ENCODE measurements at regions not wholly inside any gene's neighbourhood (a gene's known extent, or its start where the extent isn't known, plus 50 kb on each side); places are given as distances from the start of the nearest gene placed in this dataset.

DNA sequence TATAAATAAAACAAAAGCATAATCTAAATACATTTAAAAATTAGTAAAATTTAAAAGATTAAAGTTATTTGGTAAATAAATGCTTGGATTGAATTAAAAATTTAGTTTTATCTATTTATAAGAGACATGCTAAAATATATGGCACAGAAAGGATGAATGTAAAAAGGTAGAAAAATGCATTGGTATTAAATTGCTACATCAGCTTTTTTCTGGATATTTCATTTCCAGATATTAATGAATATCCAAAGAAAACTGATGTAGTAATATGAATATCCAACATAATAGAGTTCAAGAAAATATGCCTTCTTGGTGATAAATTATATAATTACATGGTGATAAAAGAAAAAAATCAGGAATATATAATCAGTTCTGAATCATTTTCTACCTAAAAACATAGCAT, 1743.9 kb downstream of the RPA4 start:
- Histone ChIP-seq H3K27ac (ENCODE audit: low read length) (no peak overlapping the region), H3K27me3 (ENCODE audit: control insufficient read depth, insufficient read depth, low read length) (no peaks in the 10 kb centered on the region), H3K36me3 (ENCODE audit: control insufficient read depth, insufficient read depth, low read length) (no peaks in the 10 kb centered on the region), H3K4me3 (ENCODE audit: low read depth in 2 of 2, low read length in 2 of 2) (no peak overlapping the region), H3K4me1 (ENCODE audit: control insufficient read depth, insufficient read depth, low read length) (no peaks in the 10 kb centered on the region), H3K9me3 (ENCODE audit: control insufficient read depth, insufficient read depth, low read depth, low read length) (no peaks in the 10 kb centered on the region)
- in situ Hi-C loops (cut with HindIII; ENCODE audit: low pct_unique_long_range_greater_than_20kb, low sequenced_read_pairs) (no loop called here), intact Hi-C loops (cut with micrococcal nuclease; ENCODE audit: unreplicated experiment) (no loop called here)
- DNase-seq (ENCODE audit: low read depth, low spot score) (no peak), ATAC-seq (no peak)
- CTCF ChIA-PET: no interaction called here
- POLR2A ChIA-PET: no interaction called here
- TF ChIP-seq TCF7L2 (IDR thresholded peaks at IDR 0.05; ENCODE audit: low read depth, low read length) (no peak), CTCF (IDR thresholded peaks at IDR 0.05) (no peak), SIN3A (IDR thresholded peaks at IDR 0.05; ENCODE audit: borderline replicate concordance, insufficient read depth, low read depth, low read length) (no peak), POLR2AphosphoS5 (IDR thresholded peaks at IDR 0.05; ENCODE audit: low read depth, low read length) (no peak)
- TF ChIP-seq, protein P1, sequence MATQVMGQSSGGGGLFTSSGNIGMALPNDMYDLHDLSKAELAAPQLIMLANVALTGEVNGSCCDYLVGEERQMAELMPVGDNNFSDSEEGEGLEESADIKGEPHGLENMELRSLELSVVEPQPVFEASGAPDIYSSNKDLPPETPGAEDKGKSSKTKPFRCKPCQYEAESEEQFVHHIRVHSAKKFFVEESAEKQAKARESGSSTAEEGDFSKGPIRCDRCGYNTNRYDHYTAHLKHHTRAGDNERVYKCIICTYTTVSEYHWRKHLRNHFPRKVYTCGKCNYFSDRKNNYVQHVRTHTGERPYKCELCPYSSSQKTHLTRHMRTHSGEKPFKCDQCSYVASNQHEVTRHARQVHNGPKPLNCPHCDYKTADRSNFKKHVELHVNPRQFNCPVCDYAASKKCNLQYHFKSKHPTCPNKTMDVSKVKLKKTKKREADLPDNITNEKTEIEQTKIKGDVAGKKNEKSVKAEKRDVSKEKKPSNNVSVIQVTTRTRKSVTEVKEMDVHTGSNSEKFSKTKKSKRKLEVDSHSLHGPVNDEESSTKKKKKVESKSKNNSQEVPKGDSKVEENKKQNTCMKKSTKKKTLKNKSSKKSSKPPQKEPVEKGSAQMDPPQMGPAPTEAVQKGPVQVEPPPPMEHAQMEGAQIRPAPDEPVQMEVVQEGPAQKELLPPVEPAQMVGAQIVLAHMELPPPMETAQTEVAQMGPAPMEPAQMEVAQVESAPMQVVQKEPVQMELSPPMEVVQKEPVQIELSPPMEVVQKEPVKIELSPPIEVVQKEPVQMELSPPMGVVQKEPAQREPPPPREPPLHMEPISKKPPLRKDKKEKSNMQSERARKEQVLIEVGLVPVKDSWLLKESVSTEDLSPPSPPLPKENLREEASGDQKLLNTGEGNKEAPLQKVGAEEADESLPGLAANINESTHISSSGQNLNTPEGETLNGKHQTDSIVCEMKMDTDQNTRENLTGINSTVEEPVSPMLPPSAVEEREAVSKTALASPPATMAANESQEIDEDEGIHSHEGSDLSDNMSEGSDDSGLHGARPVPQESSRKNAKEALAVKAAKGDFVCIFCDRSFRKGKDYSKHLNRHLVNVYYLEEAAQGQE (IDR thresholded peaks at IDR 0.05; ENCODE audit: insufficient read depth in 1 of 2, low read depth in 2 of 2, low read length in 1 of 2): no peak
- BruUV-seq (replicated peaks): no TSS peak

GRCh38 chrX:98637451-98637850, 1753.7 kb downstream of the RPA4 start:
- CTCF ChIA-PET: no interaction called here
- no TSS peak for BruUV-seq (replicated peaks)
- H3K36me3 ChIP-seq (ENCODE audit: control insufficient read depth, insufficient read depth, low read length): no peaks in the 10 kb centered on the region
- in situ Hi-C loops (cut with HindIII; ENCODE audit: low pct_unique_long_range_greater_than_20kb, low sequenced_read_pairs) (no loop called here), intact Hi-C loops (cut with micrococcal nuclease; ENCODE audit: unreplicated experiment) (no loop called here)
- no peaks in the 10 kb centered on the region for H3K4me1 ChIP-seq (ENCODE audit: control insufficient read depth, insufficient read depth, low read length)
- DNase-seq (ENCODE audit: low read depth, low spot score): no peak
- POLR2A ChIA-PET: no interaction called here
- ATAC-seq: no peak
- no peak overlapping the region for H3K4me3 ChIP-seq (ENCODE audit: low read depth in 2 of 2, low read length in 2 of 2)
- H3K27ac ChIP-seq (ENCODE audit: low read length): no peak overlapping the region
- no peaks in the 10 kb centered on the region for H3K9me3 ChIP-seq (ENCODE audit: control insufficient read depth, insufficient read depth, low read depth, low read length)
- TF ChIP-seq, protein P1 (IDR thresholded peaks at IDR 0.05; ENCODE audit: insufficient read depth in 1 of 2, low read depth in 2 of 2, low read length in 1 of 2): no peak
- TF ChIP-seq CTCF (IDR thresholded peaks at IDR 0.05) (no peak), SIN3A (IDR thresholded peaks at IDR 0.05; ENCODE audit: borderline replicate concordance, insufficient read depth, low read depth, low read length) (no peak), TCF7L2 (IDR thresholded peaks at IDR 0.05; ENCODE audit: low read depth, low read length) (no peak), POLR2AphosphoS5 (IDR thresholded peaks at IDR 0.05; ENCODE audit: low read depth, low read length) (no peak)
- no peaks in the 10 kb centered on the region for H3K27me3 ChIP-seq (ENCODE audit: control insufficient read depth, insufficient read depth, low read length)
